NT2/D1 (cell line): ENCODE measurements at regions not wholly inside any gene's neighbourhood (a gene's known extent, or its start where the extent isn't known, plus 50 kb on each side); places are given as distances from the start of the nearest gene placed in this dataset.

Experiments used
- DNase-seq: peaks from one replicate; pipeline ENCODE4 v3.0.0-alpha.2; 2011; ENCODE audit warnings: low read depth, low spot score
- H3K27me3 ChIP-seq: 2 replicates; pipeline ENCODE4 v1.6.0; 2011; ENCODE audit warnings: mild to moderate bottlenecking; ENCODE audit not compliant: insufficient read length, insufficient read depth
- H3K36me3 ChIP-seq: 2 replicates; pipeline ENCODE4 v1.6.1; 2011; ENCODE audit warnings: mild to moderate bottlenecking, low read length, mixed read lengths; ENCODE audit not compliant: insufficient read depth, insufficient read length
- H3K4me1 ChIP-seq: 2 replicates; pipeline ENCODE4 v1.5.1; 2011; ENCODE audit not compliant: insufficient read depth, insufficient read length
- H3K4me3 ChIP-seq: 2 replicates; pipeline ENCODE4 v1.5.1; 2011; ENCODE audit warnings: low read depth; ENCODE audit not compliant: insufficient read length
- H3K9ac ChIP-seq: 2 replicates; pipeline ENCODE4 v1.6.0; 2011; ENCODE audit warnings: low read depth; ENCODE audit not compliant: insufficient read length
- H3K9me3 ChIP-seq: 2 replicates; pipeline ENCODE4 v1.5.1; 2011; ENCODE audit warnings: mild to moderate bottlenecking, low read length; ENCODE audit not compliant: insufficient read depth
- SUZ12 ChIP-seq: IDR thresholded peaks from 2 replicates; pipeline ENCODE4 v1.6.1; 2011; ENCODE audit not compliant: insufficient read length, insufficient read depth; ENCODE audit errors: extremely low read depth
- YY1 ChIP-seq: IDR thresholded peaks from 2 replicates; pipeline ENCODE4 v1.6.1; 2011; ENCODE audit not compliant: insufficient read length, insufficient read depth
- ZNF274 ChIP-seq: IDR thresholded peaks from 2 replicates; pipeline ENCODE4 v1.6.1; 2011; ENCODE audit warnings: mild to moderate bottlenecking, low read depth, low read length

GRCh38 chr13:54133746-54134145 lies 1105.1 kb downstream of the OLFM4 start:
- no peak for TF ChIP-seq ZNF274
- no peak for TF ChIP-seq YY1
- TF ChIP-seq SUZ12: no peak
- no peaks in the 10 kb centered on the region for H3K27me3 ChIP-seq
- H3K4me3 ChIP-seq: no peak overlapping the region
- H3K4me1 ChIP-seq: no peaks in the 10 kb centered on the region
- no peaks in the 10 kb centered on the region for H3K9me3 ChIP-seq
- no peak overlapping the region for H3K9ac ChIP-seq
- no peaks in the 10 kb centered on the region for H3K36me3 ChIP-seq
- DNase-seq: no peak

GRCh38 chr13:54144828-54145227 lies 1116.2 kb downstream of the OLFM4 start:
- DNase-seq: no peak
- Histone ChIP-seq H3K36me3 (no peaks in the 10 kb centered on the region), H3K9me3 (no peaks in the 10 kb centered on the region), H3K27me3 (no peaks in the 10 kb centered on the region), H3K9ac (no peak overlapping the region), H3K4me1 (no peaks in the 10 kb centered on the region), H3K4me3 (no peak overlapping the region)
- TF ChIP-seq YY1 (no peak), ZNF274 (no peak), SUZ12 (no peak)

- DNase-seq: no peak
- H3K36me3 ChIP-seq: no peaks in the 10 kb centered on the region
- no peak overlapping the region for H3K9ac ChIP-seq
- no peak overlapping the region for H3K4me3 ChIP-seq
- H3K27me3 ChIP-seq: no peaks in the 10 kb centered on the region
- H3K9me3 ChIP-seq: no peaks in the 10 kb centered on the region
- no peak for TF ChIP-seq YY1
- H3K4me1 ChIP-seq: no peaks in the 10 kb centered on the region
Measured at GRCh38 chr13:54150851-54151250, 1122.2 kb downstream of the OLFM4 start.

GRCh38 chr13:54162069-54162468 lies 1133.5 kb downstream of the OLFM4 start:
- no peak overlapping the region for H3K9ac ChIP-seq
- TF ChIP-seq YY1 (no peak), ZNF274 (no peak)
- H3K36me3 ChIP-seq: no peaks in the 10 kb centered on the region
- H3K9me3 ChIP-seq: no peaks in the 10 kb centered on the region
- no peaks in the 10 kb centered on the region for H3K27me3 ChIP-seq
- H3K4me1 ChIP-seq: no peaks in the 10 kb centered on the region
- DNase-seq: no peak
- H3K4me3 ChIP-seq: no peak overlapping the region

- Histone ChIP-seq H3K27me3 (no peaks in the 10 kb centered on the region), H3K4me3 (no peak overlapping the region), H3K4me1 (no peaks in the 10 kb centered on the region), H3K9ac (no peak overlapping the region), H3K9me3 (no peaks in the 10 kb centered on the region), H3K36me3 (no peaks in the 10 kb centered on the region)
- TF ChIP-seq YY1: no peak
- no peak for TF ChIP-seq ZNF274
- no peak for TF ChIP-seq SUZ12
- DNase-seq: no peak
Measured at GRCh38 chr13:54165581-54166215, 1137.1 kb downstream of the OLFM4 start.

- Histone ChIP-seq H3K27me3 (no peaks in the 10 kb centered on the region), H3K36me3 (no peaks in the 10 kb centered on the region), H3K4me1 (no peaks in the 10 kb centered on the region), H3K9me3 (no peaks in the 10 kb centered on the region), H3K9ac (no peak overlapping the region), H3K4me3 (no peak overlapping the region)
- DNase-seq: no peak
- TF ChIP-seq SUZ12: no peak
- TF ChIP-seq ZNF274: no peak
- no peak for TF ChIP-seq YY1
Measured at GRCh38 chr13:54173996-54174395, 1145.4 kb downstream of the OLFM4 start.

GRCh38 chr13:54175466-54175865 lies 1146.9 kb downstream of the OLFM4 start:
- H3K9me3 ChIP-seq: no peaks in the 10 kb centered on the region
- no peak overlapping the region for H3K4me3 ChIP-seq
- H3K9ac ChIP-seq: no peak overlapping the region
- no peaks in the 10 kb centered on the region for H3K27me3 ChIP-seq
- no peak for TF ChIP-seq YY1
- no peak for TF ChIP-seq SUZ12
- no peak for TF ChIP-seq ZNF274
- DNase-seq: no peak
- H3K4me1 ChIP-seq: no peaks in the 10 kb centered on the region
- H3K36me3 ChIP-seq: no peaks in the 10 kb centered on the region

GRCh38 chr13:54177466-54177865 lies 1148.9 kb downstream of the OLFM4 start:
- DNase-seq: no peak
- H3K4me3 ChIP-seq: no peak overlapping the region
- no peaks in the 10 kb centered on the region for H3K27me3 ChIP-seq
- H3K9me3 ChIP-seq: no peaks in the 10 kb centered on the region
- H3K4me1 ChIP-seq: no peaks in the 10 kb centered on the region
- H3K36me3 ChIP-seq: no peaks in the 10 kb centered on the region
- no peak overlapping the region for H3K9ac ChIP-seq
- TF ChIP-seq SUZ12 (no peak), ZNF274 (no peak), YY1 (no peak)
